ENCODE measurements at regions not wholly inside any gene's neighbourhood (a gene's known extent, or its start where the extent isn't known, plus 50 kb on each side); places are given as distances from the start of the nearest gene placed in this dataset.

- Mint-ChIP-seq H3K27ac (no peak overlapping the region), H3K4me3 (no peak overlapping the region), H3K4me1 (peaks cover 42% of the 10 kb centered on the region), H3K9me3 (no peaks in the 10 kb centered on the region), H3K36me3 (ENCODE audit: low read depth) (no peaks in the 10 kb centered on the region), H3K27me3 (ENCODE audit: low read depth) (peaks cover 53% of the 10 kb centered on the region)
- TF ChIP-seq CTCF (IDR thresholded peaks at IDR 0.05; ENCODE audit: unreplicated experiment in 3 of 3), result no peak
Observed at GRCh38 chr4:152099981-152100378, 339.2 kb upstream of the GATB start.

DNA sequence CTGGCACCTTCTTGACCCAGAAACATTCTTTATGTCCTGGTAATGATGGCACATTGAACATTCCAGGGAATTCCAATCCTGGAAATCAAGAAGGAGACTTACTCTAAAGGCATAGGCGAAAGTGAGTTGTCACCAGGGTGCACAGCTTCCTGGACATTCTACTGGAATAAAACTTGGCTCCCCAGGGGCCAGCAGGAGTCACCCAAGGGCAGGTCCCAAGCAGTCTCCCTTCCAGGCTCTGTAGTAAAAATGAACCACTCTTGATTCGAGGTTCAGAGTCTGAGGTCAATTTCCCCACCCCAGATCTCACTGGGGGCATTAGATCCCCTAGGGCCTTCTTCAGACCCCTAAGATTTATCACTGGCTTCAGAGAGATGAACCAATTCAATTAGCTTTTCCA, 338.7 kb upstream of the GATB start:
- no peak for TF ChIP-seq CTCF (IDR thresholded peaks at IDR 0.05; ENCODE audit: unreplicated experiment in 3 of 3)
- Mint-ChIP-seq H3K27ac (no peak overlapping the region), H3K36me3 (ENCODE audit: low read depth) (no peaks in the 10 kb centered on the region), H3K9me3 (no peaks in the 10 kb centered on the region), H3K27me3 (ENCODE audit: low read depth) (peaks cover 49% of the 10 kb centered on the region), H3K4me1 (peaks cover 39% of the 10 kb centered on the region), H3K4me3 (no peak overlapping the region)

DNA sequence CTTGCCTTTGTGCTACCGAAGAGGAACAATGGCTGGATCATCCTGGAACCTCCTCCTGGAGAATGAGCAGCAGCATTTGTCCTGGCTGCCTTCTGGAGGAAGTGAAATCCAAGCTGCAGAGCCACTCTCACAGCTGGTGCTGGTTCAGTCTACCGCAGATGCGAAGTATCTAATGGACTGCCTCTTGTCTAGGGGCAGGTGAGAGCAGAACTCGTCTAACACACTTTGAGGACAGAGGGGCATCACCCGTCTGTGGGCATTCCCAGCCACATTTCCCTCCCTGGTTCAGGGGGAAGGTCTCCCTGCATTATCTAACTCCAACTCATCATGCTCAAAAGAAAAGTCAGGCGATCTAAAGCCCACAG, 338.2 kb upstream of the GATB start:
- H3K36me3 Mint-ChIP-seq (ENCODE audit: low read depth), result no peaks in the 10 kb centered on the region
- H3K4me3 Mint-ChIP-seq, result no peak overlapping the region
- H3K9me3 Mint-ChIP-seq, result no peaks in the 10 kb centered on the region
- TF ChIP-seq CTCF (IDR thresholded peaks at IDR 0.05; ENCODE audit: unreplicated experiment in 3 of 3), result no peak
- peaks cover 40% of the 10 kb centered on the region for H3K4me1 Mint-ChIP-seq
- peaks cover 46% of the 10 kb centered on the region for H3K27me3 Mint-ChIP-seq (ENCODE audit: low read depth)
- no peak overlapping the region for H3K27ac Mint-ChIP-seq

GRCh38 chr4:152098365-152099060, 337.7 kb upstream of the GATB start:
- TF ChIP-seq CTCF (IDR thresholded peaks at IDR 0.05; ENCODE audit: unreplicated experiment in 3 of 3), result no peak
- no peak overlapping the region for H3K27ac Mint-ChIP-seq
- no peak overlapping the region for H3K4me3 Mint-ChIP-seq
- H3K4me1 Mint-ChIP-seq, result peaks cover 40% of the 10 kb centered on the region
- peaks cover 41% of the 10 kb centered on the region for H3K27me3 Mint-ChIP-seq (ENCODE audit: low read depth)
- H3K9me3 Mint-ChIP-seq, result no peaks in the 10 kb centered on the region
- H3K36me3 Mint-ChIP-seq (ENCODE audit: low read depth), result no peaks in the 10 kb centered on the region

DNA sequence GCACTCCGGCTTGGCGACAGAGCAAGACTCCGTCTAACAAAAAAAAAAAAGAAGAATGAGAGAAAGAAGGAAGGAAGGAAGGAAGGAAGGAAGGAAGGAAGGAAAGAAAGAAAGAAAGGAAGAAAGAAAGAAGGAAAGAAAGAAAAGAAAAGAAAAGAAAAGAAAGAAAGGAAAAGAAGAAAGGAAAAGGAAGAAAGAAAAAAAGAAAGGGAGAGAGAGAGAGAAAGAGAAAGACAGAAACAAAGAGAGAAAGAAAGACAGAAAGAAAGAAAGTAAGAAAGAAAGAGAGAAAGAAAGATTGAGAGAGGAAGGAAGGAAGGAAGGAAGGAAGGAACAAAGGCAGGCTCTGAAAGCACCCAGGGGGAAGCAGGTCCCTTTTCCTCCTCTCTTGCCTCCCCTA, 336.6 kb upstream of the GATB start:
- Mint-ChIP-seq H3K27me3 (ENCODE audit: low read depth) (peaks cover 33% of the 10 kb centered on the region), H3K4me3 (no peak overlapping the region), H3K4me1 (peaks cover 30% of the 10 kb centered on the region), H3K27ac (no peak overlapping the region), H3K9me3 (no peaks in the 10 kb centered on the region), H3K36me3 (ENCODE audit: low read depth) (no peaks in the 10 kb centered on the region)
- no peak for TF ChIP-seq CTCF (IDR thresholded peaks at IDR 0.05; ENCODE audit: unreplicated experiment in 3 of 3)

DNA sequence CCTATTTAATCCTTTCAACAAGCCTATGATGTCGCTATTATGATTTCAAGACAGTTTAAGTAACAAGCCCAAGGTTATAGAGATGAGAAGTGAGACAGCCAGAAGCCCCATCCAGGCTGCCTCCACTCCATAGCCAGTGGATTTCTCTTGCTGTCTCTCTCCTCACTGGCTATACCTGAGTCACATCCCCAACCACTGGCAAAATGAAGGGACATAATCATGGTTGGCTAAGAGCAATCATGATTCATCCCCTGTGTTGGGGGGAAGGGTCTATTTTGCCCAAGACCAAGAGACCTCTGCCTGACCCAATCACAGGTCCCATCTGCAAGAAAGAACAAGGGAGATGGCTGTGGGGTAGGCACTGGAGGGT, 334.9 kb upstream of the GATB start:
- Mint-ChIP-seq H3K36me3 (ENCODE audit: low read depth) (no peaks in the 10 kb centered on the region), H3K27me3 (ENCODE audit: low read depth) (peaks cover 29% of the 10 kb centered on the region), H3K9me3 (no peaks in the 10 kb centered on the region), H3K27ac (no peak overlapping the region), H3K4me1 (peaks cover 21% of the 10 kb centered on the region), H3K4me3 (no peak overlapping the region)
- TF ChIP-seq CTCF (IDR thresholded peaks at IDR 0.05; ENCODE audit: unreplicated experiment in 3 of 3), result no peak

Data from nephron (organoid).